ENCODE measurements at regions not wholly inside any gene's neighbourhood (a gene's known extent, or its start where the extent isn't known, plus 50 kb on each side); places are given as distances from the start of the nearest gene placed in this dataset.
"Not testable (repeated sequence)": the region's sequence is repeated elsewhere in the genome, so short reads cannot be mapped to it uniquely, and the experiment has no call there.

DNA sequence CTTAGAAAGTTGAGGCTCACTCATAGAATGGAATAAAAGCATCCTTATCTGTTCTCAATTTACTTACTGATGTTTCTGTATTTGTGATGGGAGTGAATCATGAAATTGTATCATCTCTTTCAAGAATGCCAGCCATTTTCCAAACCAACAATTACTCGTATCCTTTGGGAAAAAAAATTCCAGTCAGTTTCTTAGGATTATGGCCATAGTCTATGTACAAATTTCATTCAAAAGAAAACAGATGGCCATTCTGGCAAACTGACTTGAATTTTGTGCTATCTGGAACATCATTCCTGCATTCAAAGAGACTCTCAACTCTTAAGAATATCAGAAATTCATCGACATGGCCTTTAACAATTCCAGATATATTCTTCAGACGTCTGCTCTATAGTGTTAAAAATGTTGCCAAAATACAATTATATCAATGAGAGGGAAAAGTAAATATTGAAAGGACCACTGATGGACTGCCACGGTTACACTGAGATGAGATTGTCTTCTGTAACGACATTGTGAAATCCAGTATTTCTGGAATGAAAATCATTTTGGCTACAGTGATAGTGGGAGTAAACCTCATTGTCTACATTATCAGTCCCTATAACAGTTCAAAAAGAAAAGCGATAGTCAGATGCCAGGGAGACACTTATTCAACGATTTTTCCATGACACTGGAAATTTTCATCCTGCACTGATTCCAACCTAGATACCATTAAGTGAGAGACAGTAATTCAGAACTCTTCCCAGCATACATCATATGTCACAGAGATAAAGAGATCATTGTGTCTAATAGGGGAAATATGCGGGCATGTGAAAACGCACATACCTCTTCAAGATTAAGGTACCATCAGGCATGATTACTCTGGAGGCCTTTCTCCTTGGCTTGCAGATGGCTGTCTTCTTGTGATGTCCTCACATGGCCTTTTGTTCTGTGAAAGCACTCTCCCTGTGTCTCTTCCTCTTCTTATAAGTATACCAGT, 953.8 kb upstream of the ALCAM start:
- no peaks in the 10 kb centered on the region for H3K4me1 Mint-ChIP-seq (ENCODE audit: low read depth)
- no peaks in the 10 kb centered on the region for H3K27me3 Mint-ChIP-seq
- no peak for DNase-seq

DNA sequence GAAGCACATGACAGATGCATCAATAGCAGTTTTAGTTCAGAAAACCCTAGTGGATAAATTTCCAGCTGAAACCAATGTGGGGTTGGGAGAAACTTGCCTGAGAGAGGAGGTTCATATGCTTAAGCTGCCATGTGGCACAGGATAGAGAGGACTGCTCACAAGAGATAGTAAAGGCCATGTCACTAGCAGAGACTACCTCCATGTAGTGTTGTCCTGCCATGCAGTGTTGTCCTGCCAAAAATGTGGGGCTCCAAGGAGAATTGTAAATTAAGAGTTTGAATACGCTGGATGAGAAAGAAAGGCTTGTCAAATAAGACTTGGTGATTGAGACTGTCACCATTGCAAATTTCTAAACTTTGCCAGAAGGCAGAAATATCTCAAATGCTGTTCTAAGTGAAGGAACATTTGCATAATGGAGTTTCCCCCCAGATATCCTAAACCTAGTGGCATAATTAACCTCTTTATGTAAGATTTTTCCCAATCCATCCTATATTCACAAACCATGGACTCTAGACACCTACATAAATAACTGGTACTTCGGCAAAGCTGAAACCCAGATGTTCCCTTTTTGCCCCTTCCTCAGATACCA, 938.3 kb upstream of the ALCAM start:
- DNase-seq, result no peak
- no peaks in the 10 kb centered on the region for H3K27me3 Mint-ChIP-seq
- no peak overlapping the region for H3K27ac Mint-ChIP-seq
- no peaks in the 10 kb centered on the region for H3K9me3 Mint-ChIP-seq
- H3K4me3 Mint-ChIP-seq, result no peak overlapping the region
- no peaks in the 10 kb centered on the region for H3K36me3 Mint-ChIP-seq (ENCODE audit: low read depth)
- no peaks in the 10 kb centered on the region for H3K4me1 Mint-ChIP-seq (ENCODE audit: low read depth)

More for the DNA sequence above, 953.8 kb upstream of the ALCAM start:
- H3K36me3 Mint-ChIP-seq (ENCODE audit: low read depth), result no peaks in the 10 kb centered on the region
- H3K27ac Mint-ChIP-seq, result no peak overlapping the region
- no peak overlapping the region for H3K4me3 Mint-ChIP-seq
- H3K9me3 Mint-ChIP-seq, result no peaks in the 10 kb centered on the region

DNA sequence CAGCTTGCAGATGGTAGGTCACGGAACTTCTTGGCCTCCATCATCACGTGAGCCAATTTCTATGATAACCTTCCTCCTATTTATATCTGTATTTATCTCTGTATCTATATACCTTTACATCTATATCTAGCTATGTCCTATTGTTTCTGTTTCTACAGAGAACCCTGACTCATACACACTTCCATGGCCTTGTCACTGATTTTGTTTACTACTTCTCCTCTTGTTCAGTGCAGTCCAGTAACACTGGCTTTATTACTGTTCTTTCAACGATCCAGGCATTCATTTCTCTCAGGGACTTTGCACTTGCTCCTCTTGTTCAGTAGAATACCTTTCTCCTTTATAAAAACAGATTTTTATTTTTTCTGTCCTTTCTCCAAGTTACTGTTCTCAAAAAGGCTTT, 937.0 kb upstream of the ALCAM start:
- no peak overlapping the region for H3K4me3 Mint-ChIP-seq
- no peaks in the 10 kb centered on the region for H3K9me3 Mint-ChIP-seq
- no peaks in the 10 kb centered on the region for H3K36me3 Mint-ChIP-seq (ENCODE audit: low read depth)
- H3K27me3 Mint-ChIP-seq, result no peaks in the 10 kb centered on the region
- no peak overlapping the region for H3K27ac Mint-ChIP-seq
- no peak for DNase-seq
- H3K4me1 Mint-ChIP-seq (ENCODE audit: low read depth), result no peaks in the 10 kb centered on the region

DNA sequence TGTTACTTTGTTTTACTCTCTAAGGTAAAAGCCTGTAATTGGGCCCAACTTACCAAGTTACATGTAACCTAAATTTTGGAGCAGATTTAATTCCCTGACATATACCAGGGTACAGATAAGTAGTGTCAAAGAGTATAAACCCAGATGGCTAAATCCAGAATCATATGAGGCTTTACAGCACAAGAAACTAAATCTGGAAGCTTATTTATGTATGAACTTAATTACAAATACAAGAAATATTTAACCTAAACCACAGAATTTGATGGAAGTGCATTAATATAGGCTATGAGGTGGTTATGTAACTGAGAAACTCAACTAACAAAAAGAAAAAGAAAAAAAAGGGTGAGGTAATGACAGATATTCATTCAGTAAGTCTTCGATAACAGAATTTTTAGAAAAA, 930.2 kb upstream of the ALCAM start:
- Mint-ChIP-seq H3K36me3 (ENCODE audit: low read depth) (no peaks in the 10 kb centered on the region), H3K27me3 (no peaks in the 10 kb centered on the region), H3K27ac (no peak overlapping the region), H3K4me3 (no peak overlapping the region), H3K9me3 (no peaks in the 10 kb centered on the region), H3K4me1 (ENCODE audit: low read depth) (no peaks in the 10 kb centered on the region)
- no peak for DNase-seq

DNA sequence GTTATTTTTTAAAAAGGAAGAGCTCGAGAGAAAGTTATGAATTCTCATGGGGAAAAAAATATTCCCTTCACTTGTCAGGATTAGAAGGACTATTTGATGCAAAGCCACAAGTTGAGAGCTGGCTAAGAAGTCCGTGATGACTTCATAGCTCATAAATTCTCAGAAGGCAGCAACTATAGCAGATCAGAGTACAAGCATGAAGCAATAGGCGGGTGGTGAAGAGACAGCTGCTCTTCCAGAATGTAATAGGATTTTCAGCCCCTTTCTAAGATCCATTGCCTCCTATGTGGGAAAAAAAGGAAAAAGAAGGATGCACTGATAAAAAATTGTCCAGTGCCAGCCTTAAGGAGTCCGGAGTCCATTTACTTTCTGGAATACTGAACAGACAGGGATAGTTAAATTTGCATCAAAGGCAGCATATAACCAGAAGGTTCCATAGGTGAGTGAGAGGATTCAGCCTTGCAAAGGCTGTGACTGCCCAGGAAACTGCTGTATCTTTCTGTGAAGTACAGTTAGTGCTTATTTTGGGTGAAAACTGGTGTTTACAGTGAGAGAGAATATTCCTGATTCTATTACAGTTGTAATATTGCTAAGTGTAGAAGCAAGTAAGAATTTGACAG, 929.5 kb upstream of the ALCAM start:
- Mint-ChIP-seq H3K27me3 (no peaks in the 10 kb centered on the region), H3K36me3 (ENCODE audit: low read depth) (no peaks in the 10 kb centered on the region), H3K9me3 (no peaks in the 10 kb centered on the region), H3K4me3 (no peak overlapping the region), H3K4me1 (ENCODE audit: low read depth) (no peaks in the 10 kb centered on the region), H3K27ac (no peak overlapping the region)
- DNase-seq, result no peak

GRCh38 chr3:104437891-104438290, 928.8 kb upstream of the ALCAM start:
- Mint-ChIP-seq H3K4me1 (ENCODE audit: low read depth) (no peaks in the 10 kb centered on the region), H3K27me3 (no peaks in the 10 kb centered on the region), H3K36me3 (ENCODE audit: low read depth) (no peaks in the 10 kb centered on the region), H3K9me3 (no peaks in the 10 kb centered on the region), H3K4me3 (no peak overlapping the region), H3K27ac (no peak overlapping the region)
- DNase-seq, result no peak

- no peak overlapping the region for H3K27ac Mint-ChIP-seq
- no peaks in the 10 kb centered on the region for H3K4me1 Mint-ChIP-seq (ENCODE audit: low read depth)
- DNase-seq, result no peak
- no peaks in the 10 kb centered on the region for H3K36me3 Mint-ChIP-seq (ENCODE audit: low read depth)
- H3K27me3 Mint-ChIP-seq, result no peaks in the 10 kb centered on the region
- H3K9me3 Mint-ChIP-seq, result no peaks in the 10 kb centered on the region
- H3K4me3 Mint-ChIP-seq, result no peak overlapping the region
Observed at GRCh38 chr3:104438706-104439105, 928.0 kb upstream of the ALCAM start.

GRCh38 chr3:104445252-104445919, 921.3 kb upstream of the ALCAM start:
- H3K27me3 Mint-ChIP-seq; H3K9me3 Mint-ChIP-seq; H3K4me1 Mint-ChIP-seq (ENCODE audit: low read depth); H3K4me3 Mint-ChIP-seq; DNase-seq; H3K36me3 Mint-ChIP-seq (ENCODE audit: low read depth); H3K27ac Mint-ChIP-seq: not testable (repeated sequence)

- no peaks in the 10 kb centered on the region for H3K9me3 Mint-ChIP-seq
- no peaks in the 10 kb centered on the region for H3K4me1 Mint-ChIP-seq (ENCODE audit: low read depth)
- no peak overlapping the region for H3K4me3 Mint-ChIP-seq
- H3K27ac Mint-ChIP-seq, result no peak overlapping the region
- DNase-seq, result no peak
- H3K36me3 Mint-ChIP-seq (ENCODE audit: low read depth), result no peaks in the 10 kb centered on the region
- H3K27me3 Mint-ChIP-seq, result no peaks in the 10 kb centered on the region
Observed at GRCh38 chr3:104447681-104448080, 919.0 kb upstream of the ALCAM start.

DNA sequence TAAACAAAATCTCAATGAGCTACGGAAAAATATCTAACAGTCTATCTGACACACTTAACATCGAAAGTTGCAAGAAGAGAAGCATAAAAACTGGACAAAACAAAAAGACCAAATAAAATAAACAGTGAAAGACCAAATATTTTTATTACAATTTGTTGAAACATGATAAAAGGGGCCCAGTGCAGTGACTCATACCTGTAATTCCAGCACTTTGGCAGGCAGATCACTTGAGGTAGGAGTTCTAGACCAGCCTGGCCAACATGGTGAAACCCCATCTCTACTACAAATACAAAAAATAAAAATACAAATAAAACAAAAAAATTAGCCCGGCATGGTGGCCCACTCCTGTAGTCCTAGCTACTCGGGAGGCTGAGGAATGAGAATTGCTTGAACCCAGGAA, 914.0 kb upstream of the ALCAM start:
- Mint-ChIP-seq H3K36me3 (ENCODE audit: low read depth) (no peaks in the 10 kb centered on the region), H3K9me3 (no peaks in the 10 kb centered on the region), H3K4me3 (no peak overlapping the region), H3K4me1 (ENCODE audit: low read depth) (no peaks in the 10 kb centered on the region), H3K27me3 (no peaks in the 10 kb centered on the region), H3K27ac (no peak overlapping the region)
- no peak for DNase-seq

- H3K4me1 Mint-ChIP-seq (ENCODE audit: low read depth), result no peaks in the 10 kb centered on the region
- no peak overlapping the region for H3K27ac Mint-ChIP-seq
- DNase-seq, result no peak
- H3K27me3 Mint-ChIP-seq, result no peaks in the 10 kb centered on the region
- no peaks in the 10 kb centered on the region for H3K9me3 Mint-ChIP-seq
- H3K36me3 Mint-ChIP-seq (ENCODE audit: low read depth), result no peaks in the 10 kb centered on the region
- no peak overlapping the region for H3K4me3 Mint-ChIP-seq
Observed at GRCh38 chr3:104458657-104459056, 908.1 kb upstream of the ALCAM start.

DNA sequence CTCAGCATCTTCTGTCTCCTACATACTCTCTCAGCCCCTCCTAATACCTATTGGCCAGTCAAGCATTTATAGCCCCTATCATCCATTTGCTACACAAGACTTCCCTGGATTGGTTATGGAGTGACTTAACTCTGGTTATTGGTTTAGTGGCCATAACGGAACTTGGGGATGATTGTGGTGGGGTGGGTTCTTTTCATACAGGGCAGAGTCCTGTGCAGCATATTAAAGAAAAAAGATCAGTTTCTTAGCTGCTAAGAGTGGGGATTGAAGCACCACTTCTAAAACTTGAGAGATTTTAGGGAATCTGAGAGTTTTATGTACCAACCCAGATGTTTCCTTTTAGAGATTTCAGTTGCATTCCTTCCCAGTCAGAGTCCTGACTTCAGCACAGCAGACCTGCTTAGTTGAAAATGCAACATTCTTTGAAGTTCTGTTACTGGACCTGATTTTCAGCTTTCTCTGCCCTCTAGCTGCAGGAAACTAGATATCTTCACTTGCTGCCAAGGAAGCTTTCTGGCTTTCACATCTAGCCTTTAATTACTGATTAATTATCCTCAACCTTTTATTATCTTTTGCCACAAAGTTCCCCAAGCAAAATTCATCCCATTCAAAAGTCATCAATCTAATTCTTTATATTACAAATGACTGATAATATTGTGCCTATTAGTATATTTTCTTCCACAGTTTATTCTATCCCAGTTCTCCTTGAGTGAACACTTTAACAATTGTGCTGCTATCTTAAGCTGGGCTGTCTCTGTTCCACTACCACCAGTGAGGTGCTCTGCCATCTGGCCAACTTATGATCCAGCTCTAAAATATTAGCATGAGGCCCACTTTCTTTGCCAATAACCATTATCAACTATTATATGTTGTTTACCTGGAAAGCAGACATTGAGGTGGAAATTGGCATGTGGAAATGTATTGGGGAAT, 906.0 kb upstream of the ALCAM start:
- DNase-seq, result no peak
- H3K4me1 Mint-ChIP-seq (ENCODE audit: low read depth), result no peaks in the 10 kb centered on the region
- no peaks in the 10 kb centered on the region for H3K36me3 Mint-ChIP-seq (ENCODE audit: low read depth)
- no peaks in the 10 kb centered on the region for H3K9me3 Mint-ChIP-seq
- H3K27me3 Mint-ChIP-seq, result no peaks in the 10 kb centered on the region
- H3K4me3 Mint-ChIP-seq, result no peak overlapping the region
- no peak overlapping the region for H3K27ac Mint-ChIP-seq

DNA sequence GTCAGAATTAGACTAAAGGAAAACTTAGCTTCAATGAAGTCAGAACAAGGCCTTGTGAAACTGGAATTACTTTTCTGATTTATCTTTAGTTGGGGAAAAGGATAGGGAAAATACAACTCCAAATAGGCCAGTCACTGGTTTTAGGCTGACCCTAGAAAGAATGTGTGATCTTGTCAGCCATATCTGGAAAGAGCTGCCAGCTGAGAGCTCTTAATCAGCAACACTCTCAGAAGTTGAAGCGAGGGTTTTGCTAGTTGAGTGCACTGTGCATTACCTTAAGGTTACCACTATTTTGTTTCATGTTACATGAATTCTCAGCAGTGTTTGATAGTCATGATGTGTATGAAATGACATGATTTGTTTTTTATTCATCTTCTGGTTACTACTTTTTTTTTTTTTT, 905.3 kb upstream of the ALCAM start:
- no peaks in the 10 kb centered on the region for H3K36me3 Mint-ChIP-seq (ENCODE audit: low read depth)

DNA sequence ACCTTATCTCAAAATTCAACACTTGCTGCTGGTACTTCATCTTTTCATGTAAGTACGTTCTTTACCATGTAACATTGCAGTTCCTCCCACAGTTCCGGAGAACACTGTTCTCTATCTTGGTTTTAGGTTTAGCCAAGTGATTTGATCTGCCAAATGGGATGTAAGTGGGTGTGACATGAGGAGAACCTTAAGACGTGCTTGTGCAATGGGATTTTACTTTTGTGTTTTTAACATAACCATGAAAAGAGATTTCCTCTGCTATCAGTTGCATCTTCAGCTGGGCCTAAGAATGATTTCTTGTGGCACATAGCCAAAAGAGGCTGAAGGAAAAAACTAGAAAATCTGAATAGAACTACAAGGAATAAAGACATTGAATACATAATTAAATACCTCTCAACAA, 894.5 kb upstream of the ALCAM start:
- no peak overlapping the region for H3K27ac Mint-ChIP-seq
- no peak overlapping the region for H3K4me3 Mint-ChIP-seq
- no peak for DNase-seq
- H3K36me3 Mint-ChIP-seq (ENCODE audit: low read depth), result no peaks in the 10 kb centered on the region
- peaks cover 12% of the 10 kb centered on the region for H3K9me3 Mint-ChIP-seq
- no peaks in the 10 kb centered on the region for H3K27me3 Mint-ChIP-seq
- no peaks in the 10 kb centered on the region for H3K4me1 Mint-ChIP-seq (ENCODE audit: low read depth)

More for the DNA sequence above, 905.3 kb upstream of the ALCAM start:
- Mint-ChIP-seq H3K9me3 (no peaks in the 10 kb centered on the region), H3K27me3 (no peaks in the 10 kb centered on the region), H3K27ac (no peak overlapping the region), H3K4me3 (no peak overlapping the region), H3K4me1 (ENCODE audit: low read depth) (no peaks in the 10 kb centered on the region)
- no peak for DNase-seq

Data from activated T-cell treated with anti-CD3 and anti-CD28 coated beads, Interleukin-2, amount 50 U/mL, for 24 hours (primary cell).